Activated naive CD8-positive, alpha-beta T cell treated with anti-CD3 and anti-CD28 coated beads, Interleukin-2, amount 50 U/mL, for 16 hours (primary cell): ENCODE measurements at regions not wholly inside any gene's neighbourhood (a gene's known extent, or its start where the extent isn't known, plus 50 kb on each side); places are given as distances from the start of the nearest gene placed in this dataset.
"Not testable (repeated sequence)": the region's sequence is repeated elsewhere in the genome, so short reads cannot be mapped to it uniquely, and the experiment has no call there.

Source experiments
- DNase-seq: peaks from one replicate; pipeline ENCODE4 v3.0.0-alpha.2; 2020; ENCODE audit warnings: low read depth, low spot score

DNA sequence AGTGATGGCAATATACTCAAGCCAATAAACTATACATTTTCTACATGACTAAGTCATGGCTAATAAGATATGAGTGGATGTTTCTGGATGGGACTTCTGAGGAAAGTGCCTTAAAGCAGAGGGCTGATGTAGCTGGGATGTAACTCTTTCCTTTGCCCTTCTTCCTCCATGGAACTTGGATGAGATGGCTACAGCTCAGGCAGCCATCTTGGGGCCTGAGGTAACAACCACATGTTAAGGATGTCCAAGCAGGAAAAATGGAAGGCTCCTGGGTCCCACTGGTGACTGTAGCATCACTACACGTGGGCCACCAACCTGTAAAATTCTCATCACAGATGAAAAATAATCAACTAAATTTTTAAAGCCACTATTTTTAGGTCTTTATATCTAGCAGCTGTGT lies 54.4 kb upstream of the GRIP1 start:
- no peak for DNase-seq

DNA sequence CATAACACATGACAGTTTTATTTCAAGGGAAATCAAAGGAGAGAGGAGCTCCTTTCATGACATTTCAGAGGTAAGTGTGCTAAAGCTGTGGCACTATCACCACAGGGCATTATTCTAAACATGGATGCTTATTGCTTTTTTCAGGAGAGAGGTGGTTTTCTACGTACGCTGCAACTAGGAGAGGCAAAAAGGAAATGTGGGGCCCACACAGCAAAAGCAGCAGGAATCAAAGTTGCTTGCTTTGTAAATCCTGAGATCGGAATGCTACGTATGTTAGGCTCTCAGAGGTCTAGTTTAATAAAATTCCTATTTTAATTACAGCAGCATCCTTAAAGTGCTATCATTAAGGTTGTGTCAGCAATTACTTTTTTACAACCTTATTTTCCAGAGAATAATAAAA lies 55.0 kb upstream of the GRIP1 start:
- DNase-seq: no peak

DNA sequence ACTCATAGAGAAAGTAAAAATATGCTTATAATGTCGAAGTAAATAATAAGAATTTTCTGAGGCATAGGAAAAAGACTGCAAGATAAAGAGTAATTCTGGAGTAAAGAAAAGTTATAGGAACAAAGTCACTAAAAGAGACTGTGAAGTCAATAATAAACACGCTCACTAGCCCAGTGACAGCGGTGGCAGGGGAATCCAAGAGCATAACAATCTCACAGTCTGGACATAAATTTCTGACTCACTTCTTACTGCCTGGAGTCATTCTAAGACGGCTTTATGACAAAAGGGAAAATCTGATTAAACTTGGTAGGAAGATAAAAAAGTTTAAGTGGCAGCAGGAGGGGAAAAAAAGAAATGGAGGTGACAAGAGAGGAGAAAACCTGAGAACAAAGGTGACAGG lies 56.4 kb upstream of the GRIP1 start:
- no peak for DNase-seq

DNA sequence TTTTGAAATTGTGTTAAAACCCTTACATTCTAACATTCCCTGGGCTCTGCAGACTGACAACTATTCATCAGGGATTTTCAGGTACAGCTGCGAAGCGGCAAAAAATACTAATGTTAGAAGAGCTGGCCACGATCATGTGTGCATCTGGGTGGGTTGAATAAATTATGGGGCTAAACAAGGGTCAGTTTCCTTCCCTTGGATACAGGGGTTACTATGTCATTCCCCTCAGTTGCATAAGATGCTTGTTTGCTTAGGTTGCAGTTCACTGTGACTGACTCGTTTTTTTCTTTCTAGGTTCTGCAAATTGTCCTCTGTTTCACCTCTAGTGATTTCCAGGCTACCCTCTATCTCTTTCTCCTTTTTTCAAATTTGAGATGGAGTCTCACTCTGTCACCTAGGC lies 58.1 kb upstream of the GRIP1 start:
- no peak for DNase-seq

DNA sequence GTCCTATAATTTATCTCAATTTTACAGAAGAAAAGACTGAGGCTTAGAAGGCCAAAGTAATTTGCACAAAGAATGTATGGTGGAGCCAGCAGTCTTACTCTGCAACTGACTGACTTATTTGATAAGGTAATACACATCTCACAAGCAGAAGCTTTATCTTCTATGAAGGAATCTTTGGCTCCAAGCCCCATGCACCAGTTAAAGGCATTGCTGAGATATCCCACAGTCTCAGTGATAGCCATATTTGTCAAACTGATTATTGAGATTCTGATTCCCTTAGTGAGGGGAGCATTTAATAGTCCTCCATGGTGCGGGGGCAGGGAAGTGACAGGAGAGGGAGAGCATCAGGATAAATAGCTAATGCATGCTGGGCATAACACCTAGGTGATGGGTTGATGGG lies 60.4 kb upstream of the GRIP1 start:
- DNase-seq: no peak

DNA sequence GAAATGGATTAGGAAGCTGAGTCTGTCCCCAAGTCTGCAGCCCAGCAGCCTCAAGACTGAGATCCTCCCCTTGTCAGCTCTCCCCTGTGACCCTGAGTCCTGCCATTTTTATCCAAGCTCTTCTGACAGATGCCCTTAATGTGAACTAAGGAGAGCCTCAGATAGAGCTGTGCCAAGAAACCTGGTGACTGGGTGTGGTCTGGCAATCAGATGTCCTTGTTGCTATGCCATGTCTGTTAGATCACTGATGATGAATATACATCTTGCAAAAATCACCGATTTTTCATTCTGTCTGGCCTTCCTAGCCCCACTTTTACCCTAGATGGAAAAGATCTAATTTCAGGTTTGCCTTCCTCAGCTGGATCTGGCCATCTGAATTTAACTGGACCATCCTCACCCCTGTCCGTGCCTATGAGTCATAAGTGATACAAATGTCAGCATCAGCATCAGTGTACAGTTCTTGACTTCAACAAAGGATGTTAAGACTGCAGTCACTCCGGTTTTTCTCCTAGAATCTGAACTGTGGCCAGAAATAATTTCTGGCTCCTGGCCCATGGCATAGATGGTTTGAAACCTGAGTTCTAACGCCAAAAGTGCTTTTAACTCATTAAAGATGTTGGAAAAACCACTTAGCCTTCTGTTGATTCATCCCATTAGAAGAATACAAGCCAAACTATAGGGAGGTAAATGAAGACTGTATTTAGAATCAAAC lies 61.2 kb upstream of the GRIP1 start:
- DNase-seq: no peak

DNA sequence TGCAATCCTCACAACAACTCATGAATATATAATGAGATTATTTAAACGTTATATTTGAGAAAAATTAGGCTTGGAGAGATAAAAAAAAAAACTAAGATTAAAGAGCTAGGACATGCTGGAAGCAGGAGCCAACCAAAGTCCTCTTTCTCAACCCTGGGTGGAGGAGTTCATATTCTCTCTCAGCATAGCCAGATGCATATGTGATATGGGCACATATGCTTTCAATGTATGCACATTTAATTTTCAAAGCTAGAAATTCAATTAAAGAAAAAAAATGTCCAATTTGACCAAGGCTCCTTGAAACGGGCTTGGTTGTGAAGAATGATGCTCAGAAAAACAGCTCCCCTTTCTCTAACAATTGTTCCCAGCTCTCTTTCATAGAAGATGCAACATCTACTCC lies 61.9 kb upstream of the GRIP1 start:
- DNase-seq: no peak

DNA sequence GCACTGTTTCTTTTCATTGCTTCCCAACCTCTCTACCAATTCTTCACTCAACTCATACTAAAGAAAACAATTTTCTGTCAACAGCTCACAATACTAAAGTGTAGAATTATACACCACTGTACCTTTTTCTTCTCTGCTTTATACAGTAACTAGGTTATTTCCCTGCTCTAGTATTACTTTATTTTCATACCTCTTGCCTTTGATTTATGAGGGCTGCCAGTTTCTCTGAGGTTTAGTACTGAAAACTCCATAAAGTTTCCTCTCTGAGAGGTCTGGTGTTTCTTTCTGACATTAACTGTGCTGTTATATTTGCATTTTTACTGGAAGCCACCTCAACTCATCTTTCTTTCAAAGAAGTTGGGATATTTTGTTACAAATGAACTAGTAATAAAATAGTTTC lies 63.0 kb upstream of the GRIP1 start:
- no peak for DNase-seq

DNA sequence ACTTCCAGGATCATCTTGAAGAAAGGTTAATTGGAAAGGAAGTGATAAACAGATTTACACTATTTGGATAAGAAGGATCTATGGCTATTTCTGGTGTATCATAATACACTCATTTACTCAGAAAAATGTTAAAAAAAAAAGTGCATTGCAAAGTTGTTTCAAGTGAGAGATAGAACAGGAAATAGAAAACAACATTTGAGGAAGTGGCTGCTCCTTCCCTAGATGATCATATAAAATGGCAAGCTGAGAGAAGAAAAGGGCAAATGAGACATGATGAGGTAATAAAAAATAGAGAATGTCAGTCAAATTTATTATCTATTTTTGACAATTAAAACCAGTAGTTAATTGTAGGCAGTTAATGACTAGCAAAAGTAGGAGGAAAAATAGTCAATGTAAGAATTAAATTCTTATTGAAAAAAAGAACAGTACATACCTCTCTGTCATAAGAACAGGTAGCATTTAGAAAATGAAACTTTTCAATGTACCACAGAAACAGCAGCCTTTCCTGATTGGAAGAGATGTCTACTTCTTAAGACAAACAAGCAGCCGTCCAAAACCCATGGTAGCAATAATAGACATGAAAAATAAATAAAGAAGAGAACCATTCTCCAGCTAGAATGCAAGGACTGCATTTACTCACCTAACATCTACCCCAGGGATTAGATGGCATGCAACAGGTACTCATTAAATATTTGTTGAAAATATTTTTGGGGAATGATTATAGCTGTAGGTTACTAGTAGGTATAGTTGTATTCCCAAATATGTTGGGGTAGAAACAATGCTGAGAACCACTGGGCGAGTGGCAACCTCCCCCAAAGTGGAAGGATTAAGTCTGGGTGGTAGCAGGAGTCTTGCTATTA lies 63.9 kb upstream of the GRIP1 start:
- no peak for DNase-seq

DNA sequence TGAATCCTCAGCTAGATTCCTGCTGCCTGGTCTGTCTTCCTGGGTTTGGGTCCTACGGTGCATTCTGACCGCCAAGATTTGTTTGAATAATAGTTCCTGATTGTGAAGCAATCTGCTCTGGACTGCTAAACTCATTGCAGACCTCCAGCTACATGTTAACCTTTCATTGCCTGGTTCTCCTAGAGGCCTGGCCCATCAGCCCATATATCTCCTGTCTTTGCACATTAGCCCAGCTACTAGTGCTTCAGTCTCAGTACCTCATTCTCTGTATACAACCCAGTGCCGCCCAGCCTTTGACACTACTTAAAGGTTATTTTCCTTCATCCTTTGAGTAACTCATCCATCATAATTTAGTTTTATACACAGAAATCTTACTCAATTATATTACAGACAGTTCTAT lies 65.6 kb upstream of the GRIP1 start:
- DNase-seq: no peak

DNA sequence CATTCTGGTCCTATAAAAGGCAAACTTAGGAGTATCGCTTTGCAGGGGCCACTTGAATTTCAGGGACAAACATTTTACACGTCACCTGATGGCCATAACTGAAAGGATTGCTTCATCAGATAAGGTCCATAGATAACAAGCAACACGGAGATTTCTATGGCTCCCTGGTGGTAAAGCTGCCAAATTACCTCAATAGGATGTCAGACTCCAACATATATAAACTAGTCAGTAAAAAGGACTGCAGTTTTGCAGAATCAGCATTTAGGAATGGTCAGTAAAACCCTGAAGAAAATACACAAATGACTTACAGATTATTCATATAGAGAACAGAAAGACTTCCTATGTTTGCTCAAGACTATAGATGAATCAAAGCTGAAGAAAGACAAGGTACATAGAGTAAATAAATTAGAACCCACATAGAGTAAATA lies 66.1 kb upstream of the GRIP1 start:
- no peak for DNase-seq

DNA sequence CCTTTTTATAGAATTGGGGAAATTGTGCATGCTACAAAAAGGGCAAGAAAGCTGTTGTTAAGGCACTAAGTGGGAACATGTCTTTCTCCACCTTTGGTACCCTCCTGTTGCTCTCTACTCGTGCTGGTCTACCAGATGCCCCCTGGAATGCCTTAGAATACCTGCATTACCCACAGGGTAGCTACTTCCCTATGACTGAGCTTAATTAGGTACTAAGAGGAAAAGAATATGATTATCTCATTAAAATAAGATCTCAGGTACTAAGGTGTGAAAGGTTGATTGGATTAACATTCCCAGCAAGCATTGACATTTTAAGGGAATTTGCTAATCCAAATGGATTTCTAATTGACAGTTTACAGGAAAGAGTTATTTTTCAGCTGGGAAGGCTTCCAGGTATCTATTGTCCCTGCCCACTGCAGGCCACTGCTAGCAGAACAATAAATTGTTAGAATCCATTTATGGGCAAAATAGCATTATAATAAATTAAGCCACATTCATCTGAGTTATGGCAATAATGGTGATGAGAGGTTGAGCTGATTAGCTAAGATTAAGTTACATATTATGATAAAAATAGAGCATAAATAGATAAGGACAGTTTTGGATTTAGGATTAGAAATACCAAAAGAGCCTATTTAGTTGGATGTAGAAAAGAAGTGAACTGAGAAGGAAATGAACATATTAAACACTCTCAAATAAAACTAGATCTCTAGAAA lies 67.8 kb upstream of the GRIP1 start:
- DNase-seq: no peak

DNA sequence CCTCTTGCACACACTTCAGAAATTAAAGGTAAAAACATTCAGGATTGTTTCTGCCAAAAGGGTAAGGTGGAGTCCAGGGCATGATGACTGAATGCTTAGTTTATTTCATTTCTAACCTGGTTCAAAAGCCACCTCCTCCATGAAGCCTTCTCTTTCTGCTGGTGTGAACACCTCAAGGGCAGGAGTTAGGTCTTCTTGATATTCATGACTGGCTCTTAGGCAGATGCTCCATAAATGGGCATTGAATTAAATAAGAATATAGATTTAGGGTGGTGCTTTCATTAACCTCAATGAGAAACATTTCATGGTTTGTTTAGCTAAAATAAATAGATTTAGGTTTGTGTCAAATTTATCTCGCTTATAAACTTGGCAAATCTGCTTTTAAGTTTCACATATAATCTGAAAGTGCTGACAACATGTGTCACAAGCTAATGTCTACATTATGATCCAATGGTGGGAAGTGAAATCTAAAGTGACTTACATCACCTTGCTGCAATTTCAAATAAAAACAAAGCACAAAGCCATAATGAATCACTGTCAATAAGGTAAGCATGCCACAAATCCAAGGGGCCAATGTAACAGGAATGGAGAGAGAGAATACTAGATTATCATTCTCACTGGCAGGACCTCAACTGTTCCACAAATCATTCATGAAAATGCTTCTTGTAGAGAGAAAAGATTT lies 72.7 kb upstream of the GRIP1 start:
- no peak for DNase-seq

DNA sequence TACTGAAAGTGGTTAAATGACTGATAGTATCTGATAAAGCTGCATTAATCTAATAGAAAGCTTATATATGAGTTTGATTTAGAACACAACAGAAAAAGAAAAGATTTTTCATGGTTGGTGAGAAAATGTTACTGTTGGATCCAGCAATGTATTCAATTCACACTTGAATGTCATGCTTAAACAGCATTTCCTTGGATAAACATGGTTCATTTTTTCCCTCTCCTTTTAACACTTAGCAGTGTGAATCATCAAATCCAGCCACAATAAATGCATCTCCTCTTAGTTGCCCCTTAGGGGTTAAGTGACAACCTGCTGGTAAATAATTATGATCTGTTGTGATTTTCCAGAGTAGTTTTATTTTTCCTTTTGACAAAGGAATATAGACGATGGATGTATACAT lies 74.9 kb upstream of the GRIP1 start:
- no peak for DNase-seq

DNA sequence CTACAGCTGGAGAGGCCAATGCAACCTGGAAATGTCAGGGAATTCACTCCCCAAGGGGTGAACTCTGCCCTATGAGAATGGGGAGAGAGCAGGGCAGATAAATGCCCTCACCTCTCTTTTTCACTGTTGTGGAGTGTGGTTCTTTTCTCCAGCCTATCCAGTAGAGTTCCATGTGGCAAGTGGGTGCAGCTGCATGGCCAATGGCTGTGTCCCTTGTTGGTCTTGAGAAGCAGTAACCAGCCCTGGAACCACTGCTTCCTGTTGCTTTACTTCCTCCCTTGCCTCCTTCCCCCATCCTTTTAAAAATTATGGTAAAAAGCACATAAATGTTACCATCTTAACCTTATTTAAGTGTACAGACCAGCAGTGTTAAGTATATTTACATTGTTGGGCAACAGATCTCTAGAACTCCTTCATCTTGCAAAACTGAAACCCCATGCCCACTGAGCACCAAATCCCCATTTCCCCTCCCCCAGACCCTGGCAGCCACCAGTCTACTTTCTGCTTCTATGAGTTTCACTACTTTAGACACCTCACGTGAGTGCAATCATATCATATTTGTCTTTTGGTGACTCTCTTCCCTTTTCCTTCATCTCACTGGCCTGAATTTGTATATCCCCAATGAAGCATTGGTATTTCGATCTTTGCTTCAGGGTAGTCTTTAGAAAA lies 77.0 kb upstream of the GRIP1 start:
- no peak for DNase-seq

DNA sequence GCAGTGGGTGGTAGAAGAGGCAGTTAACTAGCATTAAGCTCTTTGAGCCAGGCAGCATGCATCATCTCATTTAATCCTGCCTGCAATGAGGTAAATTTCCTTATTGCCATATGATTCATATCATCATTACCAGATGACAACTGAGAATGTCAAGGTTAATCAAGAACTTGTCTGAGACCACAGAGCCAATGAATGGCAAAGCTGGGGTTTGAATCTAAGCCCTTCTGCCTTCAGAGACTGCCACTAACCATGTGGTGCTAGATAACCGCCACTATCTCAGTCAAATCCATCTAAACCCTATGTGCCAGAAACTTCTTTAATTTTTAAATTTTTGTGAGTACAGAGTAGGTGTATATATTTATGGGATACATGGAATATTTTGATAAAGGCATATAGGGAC lies 77.8 kb upstream of the GRIP1 start:
- no peak for DNase-seq

DNA sequence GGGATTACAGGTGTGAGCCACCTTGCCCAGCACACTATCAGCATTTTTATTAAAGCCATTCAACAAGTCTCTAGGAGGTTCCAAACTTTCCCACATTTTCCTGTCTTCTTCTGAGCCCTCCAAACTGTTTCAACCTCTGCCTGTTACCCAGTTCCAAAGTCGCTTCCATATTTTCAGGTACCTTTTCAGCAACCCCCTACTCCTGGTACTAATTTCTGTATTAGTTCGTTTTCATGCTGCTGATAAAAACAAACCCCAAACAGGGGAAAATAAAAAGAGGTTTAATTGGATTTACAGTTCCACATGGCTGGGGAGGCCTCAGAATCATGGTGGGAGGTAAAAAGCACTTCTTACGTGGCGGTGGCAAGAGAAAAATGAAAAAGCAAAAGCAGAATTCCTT lies 81.2 kb upstream of the GRIP1 start:
- not testable (repeated sequence) for DNase-seq

DNA sequence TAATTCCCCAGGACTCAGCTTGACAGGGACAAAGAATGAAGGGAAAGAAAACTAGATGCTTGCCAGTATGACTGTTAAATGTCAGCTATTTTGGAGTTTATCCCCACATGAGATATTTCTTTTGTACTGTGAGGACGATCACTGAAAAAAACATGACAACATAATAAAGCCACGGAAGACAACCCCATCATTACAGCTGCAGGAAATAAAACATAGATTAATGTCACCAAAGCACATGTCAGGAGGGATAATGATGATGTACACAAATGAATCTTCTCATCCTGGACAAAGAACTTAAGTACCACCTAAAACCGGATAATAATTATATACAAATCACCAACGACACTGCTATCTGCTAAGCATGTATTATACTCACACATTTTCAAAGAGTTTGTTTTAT lies 84.6 kb upstream of the GRIP1 start:
- no peak for DNase-seq

DNA sequence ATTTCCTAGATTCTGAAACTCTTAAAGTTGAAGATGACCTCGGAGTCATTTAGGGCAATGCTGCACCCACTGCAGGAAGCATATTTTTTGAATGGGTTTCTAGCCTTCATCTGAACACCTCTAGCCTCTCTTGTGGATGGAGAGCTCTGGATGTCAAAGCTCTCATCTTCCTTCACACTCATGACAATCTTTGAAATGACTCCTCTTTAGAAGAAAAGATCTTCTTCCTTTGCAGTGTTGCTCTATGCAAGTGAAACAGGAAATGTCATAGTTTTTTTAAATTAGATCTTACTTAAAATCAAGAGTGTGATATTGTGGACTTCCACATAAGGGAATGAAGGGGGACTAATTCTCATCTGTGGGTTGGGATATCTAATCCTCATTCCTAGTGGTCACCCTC lies 86.3 kb upstream of the GRIP1 start:
- DNase-seq: no peak

DNA sequence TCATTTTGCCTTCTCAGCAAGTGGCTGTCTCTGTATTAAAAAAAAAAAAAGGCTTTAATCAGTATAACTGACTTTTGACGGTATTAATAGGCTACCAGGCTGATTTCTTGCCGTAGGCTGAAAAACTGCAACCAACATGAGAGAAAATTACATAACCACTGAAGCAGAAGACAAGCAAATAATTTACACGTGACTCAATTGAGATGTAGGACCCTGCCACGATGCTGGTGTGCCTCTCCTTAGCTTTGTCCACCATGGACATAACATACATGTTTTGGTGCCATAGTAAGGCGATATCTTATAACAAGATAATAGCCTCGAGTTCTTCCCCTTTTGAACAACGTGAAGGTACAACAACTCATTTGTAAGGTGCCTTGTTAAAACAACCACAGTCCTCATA lies 88.7 kb upstream of the GRIP1 start:
- DNase-seq: no peak

DNA sequence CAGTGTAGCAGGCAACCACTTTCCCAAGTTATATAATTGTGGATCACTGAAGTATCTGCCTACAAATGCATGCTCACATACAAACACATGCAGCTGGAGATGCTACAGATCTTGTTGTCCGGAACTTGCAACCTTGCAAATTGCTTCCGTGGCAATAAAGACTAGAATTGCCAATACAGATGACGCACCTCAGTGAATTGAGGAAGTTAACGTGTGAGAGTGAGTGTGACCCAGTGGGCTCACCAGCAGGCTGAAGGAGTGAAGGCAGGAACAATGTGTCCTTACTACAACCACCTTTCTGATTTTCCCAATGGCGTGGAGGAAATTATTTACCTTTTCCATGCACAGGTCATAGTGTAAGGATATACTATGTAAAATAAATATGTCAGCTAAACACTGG lies 89.4 kb upstream of the GRIP1 start:
- DNase-seq: no peak

DNA sequence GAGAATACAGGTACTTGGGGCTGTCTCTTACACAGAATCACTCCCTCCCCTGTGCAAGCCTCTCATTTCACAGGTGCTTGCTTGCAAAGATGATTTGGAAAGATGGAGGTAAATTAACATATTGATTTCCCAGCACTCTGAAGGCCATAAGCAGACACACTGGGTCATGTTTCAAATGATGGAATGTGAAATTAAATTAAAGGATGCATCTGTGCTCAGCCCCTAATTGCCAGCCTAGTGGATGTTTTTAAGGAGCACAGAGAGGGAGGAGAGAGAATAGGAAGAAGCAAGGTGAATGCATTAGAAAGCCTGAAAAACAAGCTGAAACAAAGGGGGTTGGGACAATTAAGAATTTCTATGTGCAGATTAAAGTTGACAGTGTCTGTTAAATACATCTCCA lies 96.1 kb upstream of the GRIP1 start:
- DNase-seq: no peak
